ENCODE measurements at regions not wholly inside any gene's neighbourhood (a gene's known extent, or its start where the extent isn't known, plus 50 kb on each side); places are given as distances from the start of the nearest gene placed in this dataset.
"Not testable (repeated sequence)": the region's sequence is repeated elsewhere in the genome, so short reads cannot be mapped to it uniquely, and the experiment has no call there.

DNA sequence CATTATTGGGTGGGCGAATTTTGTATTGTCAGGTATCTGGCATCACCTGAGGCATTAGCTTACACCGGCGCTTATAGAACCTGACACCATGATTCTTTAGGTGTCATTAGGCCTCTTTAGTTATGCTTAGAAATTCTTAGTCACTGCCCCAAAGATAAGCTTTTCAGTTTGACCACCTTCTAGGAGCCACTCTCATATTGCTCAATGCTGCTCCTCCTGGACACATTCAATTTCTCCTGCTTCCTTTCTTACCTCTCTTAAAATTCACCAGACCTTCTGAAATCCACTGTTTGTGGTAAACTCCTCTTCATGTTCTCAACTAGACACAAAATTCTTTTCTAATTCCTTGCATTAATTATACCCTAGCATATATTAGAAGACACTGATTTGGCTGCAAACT is 93.9 kb upstream of the NOX4 start:
- H3K4me3 ChIP-seq (ENCODE audit: low read depth, low read length); DNase-seq (ENCODE audit: low read depth): not testable (repeated sequence)
- TF ChIP-seq, protein P1, sequence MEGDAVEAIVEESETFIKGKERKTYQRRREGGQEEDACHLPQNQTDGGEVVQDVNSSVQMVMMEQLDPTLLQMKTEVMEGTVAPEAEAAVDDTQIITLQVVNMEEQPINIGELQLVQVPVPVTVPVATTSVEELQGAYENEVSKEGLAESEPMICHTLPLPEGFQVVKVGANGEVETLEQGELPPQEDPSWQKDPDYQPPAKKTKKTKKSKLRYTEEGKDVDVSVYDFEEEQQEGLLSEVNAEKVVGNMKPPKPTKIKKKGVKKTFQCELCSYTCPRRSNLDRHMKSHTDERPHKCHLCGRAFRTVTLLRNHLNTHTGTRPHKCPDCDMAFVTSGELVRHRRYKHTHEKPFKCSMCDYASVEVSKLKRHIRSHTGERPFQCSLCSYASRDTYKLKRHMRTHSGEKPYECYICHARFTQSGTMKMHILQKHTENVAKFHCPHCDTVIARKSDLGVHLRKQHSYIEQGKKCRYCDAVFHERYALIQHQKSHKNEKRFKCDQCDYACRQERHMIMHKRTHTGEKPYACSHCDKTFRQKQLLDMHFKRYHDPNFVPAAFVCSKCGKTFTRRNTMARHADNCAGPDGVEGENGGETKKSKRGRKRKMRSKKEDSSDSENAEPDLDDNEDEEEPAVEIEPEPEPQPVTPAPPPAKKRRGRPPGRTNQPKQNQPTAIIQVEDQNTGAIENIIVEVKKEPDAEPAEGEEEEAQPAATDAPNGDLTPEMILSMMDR (conservative IDR thresholded peaks at IDR 0.05; ENCODE audit: low read depth, low read length) = peak; percentile 11

DNA sequence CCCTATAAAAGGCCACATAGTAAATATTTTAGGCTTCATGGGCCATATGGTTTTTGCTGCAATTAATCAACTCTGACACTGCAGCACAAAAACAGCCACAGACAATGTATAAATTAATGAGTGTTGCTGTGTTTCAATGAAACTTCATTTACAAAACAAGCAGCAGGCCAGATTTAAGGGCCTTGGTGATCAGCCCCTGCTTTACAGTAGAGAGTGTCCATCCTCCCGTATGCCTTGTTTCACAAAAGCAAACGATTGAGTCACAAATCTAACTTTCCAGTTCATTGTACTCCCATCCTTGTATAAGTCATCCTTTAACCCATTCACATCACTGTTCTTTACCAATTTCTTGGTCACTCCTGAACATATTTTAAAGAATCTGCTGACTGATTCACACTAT is 94.3 kb upstream of the NOX4 start:
- H3K4me3 ChIP-seq (ENCODE audit: low read depth, low read length) = not testable (repeated sequence)
- DNase-seq (ENCODE audit: low read depth) = peak; percentile 13

DNA sequence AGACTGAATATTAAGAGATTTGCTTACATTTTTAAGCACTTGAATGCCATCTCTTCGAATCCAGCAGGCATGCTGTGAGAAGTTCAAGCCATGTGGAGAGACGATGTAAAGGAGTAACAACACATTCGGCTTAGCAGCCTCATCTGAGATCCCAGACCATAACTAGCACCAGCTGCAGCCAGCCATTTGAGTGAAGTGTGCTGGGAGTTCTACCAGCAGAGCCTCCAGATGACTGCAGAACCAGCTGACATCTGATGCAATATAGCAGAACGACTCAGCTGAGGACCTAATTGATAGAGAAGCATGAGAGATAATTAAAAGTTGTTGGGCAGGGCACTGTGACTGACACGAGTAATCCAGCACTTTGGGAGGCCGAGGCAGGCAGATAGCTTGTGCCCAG is 98.2 kb upstream of the NOX4 start:
- peak overlapping the region; percentile 49 for H3K4me3 ChIP-seq (ENCODE audit: low read depth, low read length)
- not testable (repeated sequence) for DNase-seq (ENCODE audit: low read depth)

- H3K4me3 ChIP-seq (ENCODE audit: low read depth, low read length); DNase-seq (ENCODE audit: low read depth): not testable (repeated sequence)
Measured at GRCh38 chr11:89590008-89590632, 98.9 kb upstream of the NOX4 start.

DNA sequence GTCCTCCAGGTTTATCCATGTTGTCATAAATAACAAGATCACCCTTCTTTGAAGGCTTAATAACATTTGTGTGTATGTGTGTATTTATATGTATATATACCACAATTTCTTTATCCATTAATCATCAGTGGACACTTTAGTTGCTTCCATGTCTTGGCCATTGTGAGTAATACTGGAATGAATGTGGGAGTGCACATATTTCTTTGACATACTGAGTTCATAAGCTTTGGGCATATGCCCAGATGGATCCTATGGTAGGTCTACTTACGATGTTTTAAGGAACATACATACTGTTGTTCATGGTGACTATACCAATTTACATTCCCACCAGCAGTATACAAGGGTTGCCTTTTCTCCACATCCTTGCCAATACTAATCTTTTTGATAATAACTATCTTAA is 108.8 kb upstream of the TRIM77 start:
- H3K4me3 ChIP-seq (ENCODE audit: low read depth, low read length); DNase-seq (ENCODE audit: low read depth): not testable (repeated sequence)

- H3K4me3 ChIP-seq (ENCODE audit: low read depth, low read length) = no peak overlapping the region
- TF ChIP-seq, protein P1 (conservative IDR thresholded peaks at IDR 0.05; ENCODE audit: low read depth, low read length) = no peak
- no peak for DNase-seq (ENCODE audit: low read depth)
Measured at GRCh38 chr11:89604281-89604680, 105.8 kb upstream of the TRIM77 start.

GRCh38 chr11:89606845-89607244 is 103.3 kb upstream of the TRIM77 start:
- DNase-seq (ENCODE audit: low read depth) = peak; percentile 51
- H3K4me3 ChIP-seq (ENCODE audit: low read depth, low read length) = not testable (repeated sequence)

DNA sequence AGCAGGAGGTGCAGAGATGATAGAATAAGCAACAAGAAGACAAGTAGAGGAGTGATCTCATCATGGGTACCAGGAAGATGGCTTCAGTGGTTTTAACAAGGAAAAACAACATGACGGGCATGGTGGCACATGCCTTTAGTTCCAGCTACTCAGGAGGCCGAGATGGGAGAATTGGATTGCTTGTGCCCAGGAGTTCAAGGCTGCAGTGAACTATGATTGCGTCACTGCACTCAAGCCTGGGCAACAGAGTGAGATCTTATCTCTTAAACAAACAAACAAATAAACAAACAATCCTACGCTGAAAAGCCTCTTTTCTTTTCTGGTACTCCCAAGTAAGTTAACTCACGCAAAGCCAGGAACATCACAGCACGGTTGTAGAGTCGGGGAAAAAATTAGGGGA is 102.6 kb upstream of the TRIM77 start:
- DNase-seq (ENCODE audit: low read depth); H3K4me3 ChIP-seq (ENCODE audit: low read depth, low read length): not testable (repeated sequence)

DNA sequence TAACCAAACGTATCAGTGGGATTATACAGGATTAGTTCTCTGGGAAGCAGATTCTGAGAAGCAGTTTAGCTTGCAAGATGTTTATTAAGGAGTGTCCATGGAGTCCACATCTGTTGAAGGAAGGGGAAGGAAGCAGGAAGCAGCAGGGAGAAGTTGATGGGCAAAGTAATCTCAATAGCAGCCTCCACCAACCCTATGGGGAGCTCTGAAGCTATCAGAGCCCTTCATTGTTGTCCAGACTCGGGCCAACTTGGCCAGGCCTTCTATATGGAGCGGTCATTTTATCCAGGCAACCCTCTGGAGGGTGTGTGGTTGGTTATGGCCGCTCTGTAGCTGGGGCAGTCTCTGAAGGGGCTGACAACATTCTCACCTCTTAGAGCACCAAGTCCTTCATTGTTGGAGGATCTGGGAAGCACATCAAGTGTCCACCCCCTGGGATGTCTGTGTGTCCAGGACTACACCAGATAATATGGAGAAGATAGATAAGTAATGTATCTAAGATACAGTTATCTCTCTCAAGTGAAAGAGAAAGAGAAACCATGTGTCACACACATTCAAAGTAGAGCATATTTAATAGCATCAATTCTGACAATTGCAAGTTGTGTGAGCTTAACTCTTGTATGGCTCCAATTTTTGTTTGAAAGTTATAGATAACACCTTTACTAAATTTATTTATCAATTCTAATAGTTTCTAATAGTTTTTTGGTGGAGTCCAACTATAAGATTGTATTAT is 101.7 kb upstream of the TRIM77 start:
- DNase-seq (ENCODE audit: low read depth) = no peak
- TF ChIP-seq, protein P1 (conservative IDR thresholded peaks at IDR 0.05; ENCODE audit: low read depth, low read length) = no peak
- no peak overlapping the region for H3K4me3 ChIP-seq (ENCODE audit: low read depth, low read length)

GRCh38 chr11:89612096-89612495 is 98.0 kb upstream of the TRIM77 start:
- peak overlapping the region; percentile 21 for H3K4me3 ChIP-seq (ENCODE audit: low read depth, low read length)
- TF ChIP-seq, protein P1 (conservative IDR thresholded peaks at IDR 0.05; ENCODE audit: low read depth, low read length) = no peak
- no peak for DNase-seq (ENCODE audit: low read depth)

Data from epithelial cell of proximal tubule (primary cell).